ENCODE measurements at regions not wholly inside any gene's neighbourhood (a gene's known extent, or its start where the extent isn't known, plus 50 kb on each side); places are given as distances from the start of the nearest gene placed in this dataset.

GRCh38 chr20:58020656-58021454, 207.6 kb downstream of the ANKRD60 start:
- H3K4me2 ChIP-seq (ENCODE audit: insufficient read depth, insufficient read length, low read length): no peak overlapping the region
- H2BK15ac ChIP-seq (ENCODE audit: low read depth, low read length): no peak overlapping the region
- no peak overlapping the region for H3K18ac ChIP-seq (ENCODE audit: insufficient read length, low read depth, low read length)
- peak; percentile 12 for DNase-seq
- no peaks in the 10 kb centered on the region for H4K20me1 ChIP-seq (ENCODE audit: control insufficient read depth, insufficient read depth, insufficient read length)
- H3K27me3 Mint-ChIP-seq (ENCODE audit: low read depth): no peaks in the 10 kb centered on the region
- H3K9me3 ChIP-seq (ENCODE audit: control insufficient read depth, low read depth, low read length): no peaks in the 10 kb centered on the region
- H2BK12ac ChIP-seq (ENCODE audit: insufficient read length, low read depth, low read length): no peak overlapping the region
- no peak overlapping the region for H2AFZ ChIP-seq (ENCODE audit: low read length)
- no peak overlapping the region for H3K4me3 Mint-ChIP-seq
- H3K23me2 ChIP-seq (ENCODE audit: insufficient read length, low read depth, low read length, poor library complexity, severe bottlenecking): no peaks in the 10 kb centered on the region
- no peaks in the 10 kb centered on the region for H3K79me2 ChIP-seq (ENCODE audit: insufficient read depth, low read length)
- H4K91ac ChIP-seq (ENCODE audit: insufficient read length, low read depth, low read length): no peak overlapping the region
- H3K14ac ChIP-seq (ENCODE audit: insufficient read depth, low read length): no peak overlapping the region
- no peak overlapping the region for H2BK5ac ChIP-seq (ENCODE audit: insufficient read length, low read length)
- H2AK5ac ChIP-seq (ENCODE audit: insufficient read length, low read length): no peak overlapping the region
- H3K27ac ChIP-seq (ENCODE audit: insufficient read length, low read depth, low read length): no peak overlapping the region
- no CpG with 5 or more reads among the region's 10 CpGs for WGBS (ENCODE audit: extremely low coverage, insufficient read length, low lambda C conversion rate)
- no peak for TF ChIP-seq CTCF (conservative IDR thresholded peaks at IDR 0.05)
- no peaks in the 10 kb centered on the region for H3K79me1 ChIP-seq (ENCODE audit: insufficient read depth, low read depth, low read length, poor library complexity, severe bottlenecking)
- peaks cover 0 to 10% of the 10 kb centered on the region in 2 experiments; a peak in 1 of 4 replicates for H3K4me1 Mint-ChIP-seq
- no peak overlapping the region for H2BK20ac ChIP-seq (ENCODE audit: low read depth, low read length, poor library complexity, severe bottlenecking)
- H3T11ph ChIP-seq (ENCODE audit: low read length): no peak overlapping the region
- H3K56ac ChIP-seq (ENCODE audit: insufficient read length, low read depth, low read length): no peak overlapping the region
- no peaks in the 10 kb centered on the region for H3K36me3 Mint-ChIP-seq (ENCODE audit: insufficient read depth in 1 of 3, low read depth in 3 of 3)
- no peak overlapping the region for H3K27ac Mint-ChIP-seq
- H3K4ac ChIP-seq (ENCODE audit: low read depth, low read length): no peak overlapping the region
- H3K4me1 ChIP-seq (ENCODE audit: insufficient read depth, low read length): no peaks in the 10 kb centered on the region
- H2BK120ac ChIP-seq (ENCODE audit: low read depth, low read length, poor library complexity, severe bottlenecking): no peak overlapping the region
- no peak overlapping the region for H4K5ac ChIP-seq (ENCODE audit: insufficient read length, low read depth, low read length)
- H3K23ac ChIP-seq (ENCODE audit: insufficient read length, low read depth, low read length): no peak overlapping the region
- H4K8ac ChIP-seq (replicated peaks; ENCODE audit: insufficient read length, low read depth, low read length): no peak overlapping the region
- no peak overlapping the region for H3K9ac ChIP-seq (ENCODE audit: extremely low read depth, insufficient read length, low read length)
- no peaks in the 10 kb centered on the region for H3K27me3 ChIP-seq (ENCODE audit: insufficient read depth, low read length)
- 0 out of 5 replicates have a peak, but pooled peaks cover 0 to under 1% of the 10 kb centered on the region in 2 experiments for H3K9me3 Mint-ChIP-seq
